IMR-90 (cell line): ENCODE measurements at regions not wholly inside any gene's neighbourhood (a gene's known extent, or its start where the extent isn't known, plus 50 kb on each side); places are given as distances from the start of the nearest gene placed in this dataset.

Experiments
- ATAC-seq: fragments of 200-7000 bp; cut with Tn5 transposase; 2 replicates; pipeline ENCODE4 v1.9.1; 2020; ENCODE audit warnings: low read depth, mild to moderate bottlenecking, moderate library complexity
- BruUV-seq: library from RNA; stranded (reverse); fragments of 400-500 nt; replicated peaks from 2 replicates; lab custom pipeline; 2021; lab: Mats Ljungman, UMichigan
- CTCF ChIA-PET: fragments of 300-600 bp; formaldehyde crosslinking; extraction: SDS; loops from one replicate; lab custom pipeline; 2021; ENCODE audit warnings: antibody characterized with exemption; lab: Yijun Ruan, JAX
- POLR2A ChIA-PET: fragments of 300-600 bp; sonication (Branson Sonifier 250); formaldehyde crosslinking; loops from one replicate; lab custom pipeline; 2022; ENCODE audit warnings: antibody characterized with exemption; ENCODE audit not compliant: unreplicated experiment; lab: Charles Lee
- DNase-seq: peaks from one replicate; pipeline ENCODE4 v3.0.0; 2013
- H2AFZ ChIP-seq: replicated peaks from 2 replicates; pipeline ENCODE3; 2013; ENCODE audit warnings: low read length, mild to moderate bottlenecking; ENCODE audit not compliant: poor library complexity
- H2AK5ac ChIP-seq: 2 replicates; pipeline ENCODE4 v1.6.1; 2013; ENCODE audit warnings: low read depth, low read length, inconsistent platforms
- H2AK9ac ChIP-seq: replicated peaks from 2 replicates; pipeline ENCODE3; 2013; ENCODE audit warnings: mild to moderate bottlenecking, low read depth, low read length, moderate library complexity; ENCODE audit not compliant: poor library complexity
- H2BK120ac ChIP-seq: 2 replicates; pipeline ENCODE4 v1.6.1; 2013; ENCODE audit warnings: low read depth, low read length, inconsistent platforms
- H2BK15ac ChIP-seq: 3 replicates; pipeline ENCODE4 v1.6.1; 2013; ENCODE audit warnings: low read depth, low read length, inconsistent platforms
- H2BK20ac ChIP-seq: 2 replicates; pipeline ENCODE4 v1.6.1; 2013; ENCODE audit warnings: low read depth, mild to moderate bottlenecking, inconsistent platforms, low read length, moderate library complexity
- H2BK5ac ChIP-seq: 2 replicates; pipeline ENCODE4 v1.6.1; 2013; ENCODE audit warnings: mild to moderate bottlenecking, low read depth, low read length, inconsistent platforms; ENCODE audit not compliant: poor library complexity, severe bottlenecking
- H3K14ac ChIP-seq: replicated peaks from 2 replicates; pipeline ENCODE4 v1.6.1; 2013; ENCODE audit warnings: low read depth, low read length, inconsistent platforms
- H3K18ac ChIP-seq: 2 replicates; pipeline ENCODE4 v1.6.1; 2013; ENCODE audit warnings: low read depth, low read length, control low read depth
- H3K23ac ChIP-seq: 2 replicates; pipeline ENCODE4 v1.6.1; 2013; ENCODE audit warnings: low read depth, low read length, inconsistent platforms
- H3K27ac ChIP-seq: 2 replicates; pipeline ENCODE4 v1.5.1; 2013; ENCODE audit warnings: mild to moderate bottlenecking, control low read depth, low read length; ENCODE audit not compliant: insufficient read depth
- H3K27me3 ChIP-seq: 2 replicates; pipeline ENCODE4 v1.6.1; 2013; ENCODE audit warnings: low read length; ENCODE audit not compliant: control insufficient read depth, insufficient read depth
- H3K36me3 ChIP-seq: 2 replicates; pipeline ENCODE4 v1.6.1; 2013; ENCODE audit warnings: low read length, mixed read lengths; ENCODE audit not compliant: control insufficient read depth, insufficient read depth
- H3K4ac ChIP-seq: 2 replicates; pipeline ENCODE4 v1.6.1; 2013; ENCODE audit warnings: low read depth, low read length, inconsistent platforms
- H3K4me1 ChIP-seq: 2 replicates; pipeline ENCODE4 v1.6.1; 2013; ENCODE audit warnings: low read length, mixed read lengths; ENCODE audit not compliant: control insufficient read depth, insufficient read depth
- H3K4me2 ChIP-seq: 2 replicates; pipeline ENCODE4 v1.6.1; 2013; ENCODE audit warnings: low read depth, mild to moderate bottlenecking, control low read depth, low read length, moderate library complexity
- H3K4me3 ChIP-seq: 2 replicates; pipeline ENCODE4 v1.5.1; 2013; ENCODE audit warnings: low read depth, mild to moderate bottlenecking, control low read depth, low read length, moderate library complexity; ENCODE audit not compliant: insufficient read depth
- H3K56ac ChIP-seq: 2 replicates; pipeline ENCODE4 v1.6.1; 2013; ENCODE audit warnings: low read length, inconsistent platforms; ENCODE audit not compliant: insufficient read depth; ENCODE audit errors: extremely low read depth
- H3K79me1 ChIP-seq, 2 experiments: 2 replicates each; pipeline ENCODE4 v1.6.1; 2013; ENCODE audit warnings: low read length in 2 of 2, inconsistent platforms in 1 of 2, low read depth in 1 of 2
- H3K9ac ChIP-seq: 2 replicates; pipeline ENCODE4 v1.6.1; 2013; ENCODE audit warnings: low read depth, low read length, control low read depth
- H3K9me1 ChIP-seq: 2 replicates; pipeline ENCODE4 v1.6.1; 2013; ENCODE audit warnings: low read length, inconsistent platforms; ENCODE audit not compliant: insufficient read depth
- H3K9me3 ChIP-seq: 2 replicates; pipeline ENCODE4 v1.6.1; 2013; ENCODE audit warnings: low read length; ENCODE audit not compliant: control insufficient read depth, insufficient read depth
- H4K20me1 ChIP-seq: 2 replicates; pipeline ENCODE4 v1.6.1; 2013; ENCODE audit warnings: low read length, inconsistent platforms; ENCODE audit not compliant: insufficient read depth
- H4K5ac ChIP-seq: 2 replicates; pipeline ENCODE4 v1.6.1; 2013; ENCODE audit warnings: mild to moderate bottlenecking, low read depth, low read length, control low read depth
- H4K8ac ChIP-seq, 2 experiments: 2 replicates each; pipeline ENCODE4 v1.6.1; 2013; ENCODE audit warnings: low read depth in 2 of 2, low read length in 2 of 2, control low read depth in 1 of 2, inconsistent platforms in 1 of 2
- H4K91ac ChIP-seq: 2 replicates; pipeline ENCODE4 v1.6.1; 2013; ENCODE audit warnings: low read depth, low read length, inconsistent platforms; ENCODE audit not compliant: insufficient read depth
- CEBPB ChIP-seq: IDR thresholded peaks from 2 replicates; pipeline ENCODE4 v1.6.1; 2012; ENCODE audit warnings: low read depth, low read length, improper control_type of control experiment
- FOS ChIP-seq: fragments of 150-350 bp; IDR thresholded peaks from 2 replicates; pipeline ENCODE4 v1.6.1; 2016; ENCODE audit warnings: low read depth, low read length
- MAFK ChIP-seq: IDR thresholded peaks from 2 replicates; pipeline ENCODE4 v1.6.1; 2012; ENCODE audit warnings: low read depth, low read length, improper control_type of control experiment
- MXI1 ChIP-seq: IDR thresholded peaks from 2 replicates; pipeline ENCODE4 v1.6.1; 2012; ENCODE audit warnings: low read depth, mild to moderate bottlenecking, low read length, moderate library complexity, borderline replicate concordance
- NFE2L2 ChIP-seq: fragments of 150-350 bp; IDR thresholded peaks from 2 replicates; pipeline ENCODE4 v1.6.1; 2016; ENCODE audit warnings: low read depth, mild to moderate bottlenecking, low read length
- RCOR1 ChIP-seq: IDR thresholded peaks from 2 replicates; pipeline ENCODE4 v1.6.1; 2012; ENCODE audit warnings: mild to moderate bottlenecking, low read length, improper control_type of control experiment; ENCODE audit not compliant: insufficient replicate concordance
- RFX5 ChIP-seq: IDR thresholded peaks from 2 replicates; pipeline ENCODE4 v1.8.0; 2012; ENCODE audit warnings: low read depth, mild to moderate bottlenecking, low read length, moderate library complexity
- WGBS, 2 experiments: methylation state at CpG; one replicate each; pipeline versions ENCODE4 v1.1.5 to v1.1.7; 2013; ENCODE audit warnings: missing lambda C conversion rate in 2 of 2; ENCODE audit not compliant: insufficient read length in 1 of 2; ENCODE audit errors: extremely low coverage in 2 of 2; 5-methylcytosine and 5-hydroxymethylcytosine counted together
- dilution Hi-C: fragments of 300-500 bp; cut with HindIII; formaldehyde crosslinking; loops from one replicate; pipeline ENCODE4 v1.14.3; 2018; ENCODE audit warnings: low sequenced_read_pairs; ENCODE audit not compliant: unreplicated experiment
- in situ Hi-C: fragments of 300-500 bp; cut with MboI; formaldehyde crosslinking; loops from 3 replicates; pipeline ENCODE4 v1.14.3; 2019; ENCODE audit warnings: low sequenced_read_pairs, inconsistent platforms, mixed read lengths
- intact Hi-C: fragments of 100-400 bp; cut with micrococcal nuclease; formaldehyde crosslinking; loops from 2 replicates; pipeline ENCODE4 v1.10.0; 2022
- TF ChIP-seq, protein P1 (sequence below): conservative IDR thresholded peaks from 2 replicates; pipeline ENCODE4 v1.5.1; 2012; ENCODE audit warnings: mild to moderate bottlenecking, low read depth, low read length, improper control_type of control experiment

DNA sequence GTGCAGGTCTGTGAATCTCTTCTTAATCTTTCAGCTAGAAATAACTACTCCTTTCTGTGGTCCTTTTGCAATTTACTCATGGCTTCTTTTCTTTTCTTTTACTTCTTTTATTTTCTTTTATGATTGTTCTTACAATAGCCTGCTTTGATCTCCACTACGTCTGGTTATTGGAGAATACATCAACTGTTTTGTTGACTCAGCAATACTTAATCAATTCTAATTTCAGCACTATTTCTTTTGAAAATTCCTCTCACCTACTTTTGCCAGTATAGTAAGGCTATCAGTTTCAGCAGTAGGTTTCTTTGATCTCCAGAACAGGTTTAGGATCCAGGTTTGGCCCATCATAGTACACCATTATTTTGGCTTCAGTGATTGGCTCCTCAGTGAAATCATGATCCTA is 111.8 kb upstream of the DPP10 start:
- DNase-seq (no peak), ATAC-seq (no peak)
- Histone ChIP-seq H3K27ac (no peak overlapping the region), H4K5ac (no peak overlapping the region), H3K79me1 (no peaks in the 10 kb centered on the region), H3K9me1 (no peaks in the 10 kb centered on the region), H3K4me1 (no peaks in the 10 kb centered on the region), H3K4me3 (no peak overlapping the region), H2BK120ac (no peak overlapping the region), H3K27me3 (no peaks in the 10 kb centered on the region), H2BK5ac (no peak overlapping the region), H3K36me3 (no peaks in the 10 kb centered on the region), H2BK15ac (no peak overlapping the region), H3K14ac (no peak overlapping the region), H3K23ac (no peak overlapping the region), H2BK20ac (no peak overlapping the region), H2AK9ac (no peak overlapping the region), H3K56ac (no peak overlapping the region), H3K4ac (no peak overlapping the region), H3K9ac (no peak overlapping the region), H3K4me2 (no peak overlapping the region), H4K91ac (no peak overlapping the region), H2AFZ (no peak overlapping the region), H2AK5ac (no peak overlapping the region), H3K18ac (no peak overlapping the region), H4K8ac (no peak overlapping the region), H4K20me1 (no peaks in the 10 kb centered on the region), H3K9me3 (no peaks in the 10 kb centered on the region)
- CTCF ChIA-PET, result no interaction called here
- no TSS peak for BruUV-seq
- in situ Hi-C loops (no loop called here), dilution Hi-C loops (no loop called here), intact Hi-C loops (no loop called here)
- TF ChIP-seq, protein P1, sequence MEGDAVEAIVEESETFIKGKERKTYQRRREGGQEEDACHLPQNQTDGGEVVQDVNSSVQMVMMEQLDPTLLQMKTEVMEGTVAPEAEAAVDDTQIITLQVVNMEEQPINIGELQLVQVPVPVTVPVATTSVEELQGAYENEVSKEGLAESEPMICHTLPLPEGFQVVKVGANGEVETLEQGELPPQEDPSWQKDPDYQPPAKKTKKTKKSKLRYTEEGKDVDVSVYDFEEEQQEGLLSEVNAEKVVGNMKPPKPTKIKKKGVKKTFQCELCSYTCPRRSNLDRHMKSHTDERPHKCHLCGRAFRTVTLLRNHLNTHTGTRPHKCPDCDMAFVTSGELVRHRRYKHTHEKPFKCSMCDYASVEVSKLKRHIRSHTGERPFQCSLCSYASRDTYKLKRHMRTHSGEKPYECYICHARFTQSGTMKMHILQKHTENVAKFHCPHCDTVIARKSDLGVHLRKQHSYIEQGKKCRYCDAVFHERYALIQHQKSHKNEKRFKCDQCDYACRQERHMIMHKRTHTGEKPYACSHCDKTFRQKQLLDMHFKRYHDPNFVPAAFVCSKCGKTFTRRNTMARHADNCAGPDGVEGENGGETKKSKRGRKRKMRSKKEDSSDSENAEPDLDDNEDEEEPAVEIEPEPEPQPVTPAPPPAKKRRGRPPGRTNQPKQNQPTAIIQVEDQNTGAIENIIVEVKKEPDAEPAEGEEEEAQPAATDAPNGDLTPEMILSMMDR, result no peak
- TF ChIP-seq MXI1, result no peak
- TF ChIP-seq NFE2L2, result no peak
- TF ChIP-seq MAFK, result peak; percentile 95
- no peak for TF ChIP-seq RFX5
- no peak for TF ChIP-seq FOS
- TF ChIP-seq RCOR1, result no peak
- no peak for TF ChIP-seq CEBPB
- POLR2A ChIA-PET, result no interaction called here
- no CpG with 5 or more reads among the region's 1 CpG for WGBS, 2 experiments
